ENCODE measurements at regions not wholly inside any gene's neighbourhood (a gene's known extent, or its start where the extent isn't known, plus 50 kb on each side); places are given as distances from the start of the nearest gene placed in this dataset.
"Not testable (repeated sequence)": the region's sequence is repeated elsewhere in the genome, so short reads cannot be mapped to it uniquely, and the experiment has no call there.

DNA sequence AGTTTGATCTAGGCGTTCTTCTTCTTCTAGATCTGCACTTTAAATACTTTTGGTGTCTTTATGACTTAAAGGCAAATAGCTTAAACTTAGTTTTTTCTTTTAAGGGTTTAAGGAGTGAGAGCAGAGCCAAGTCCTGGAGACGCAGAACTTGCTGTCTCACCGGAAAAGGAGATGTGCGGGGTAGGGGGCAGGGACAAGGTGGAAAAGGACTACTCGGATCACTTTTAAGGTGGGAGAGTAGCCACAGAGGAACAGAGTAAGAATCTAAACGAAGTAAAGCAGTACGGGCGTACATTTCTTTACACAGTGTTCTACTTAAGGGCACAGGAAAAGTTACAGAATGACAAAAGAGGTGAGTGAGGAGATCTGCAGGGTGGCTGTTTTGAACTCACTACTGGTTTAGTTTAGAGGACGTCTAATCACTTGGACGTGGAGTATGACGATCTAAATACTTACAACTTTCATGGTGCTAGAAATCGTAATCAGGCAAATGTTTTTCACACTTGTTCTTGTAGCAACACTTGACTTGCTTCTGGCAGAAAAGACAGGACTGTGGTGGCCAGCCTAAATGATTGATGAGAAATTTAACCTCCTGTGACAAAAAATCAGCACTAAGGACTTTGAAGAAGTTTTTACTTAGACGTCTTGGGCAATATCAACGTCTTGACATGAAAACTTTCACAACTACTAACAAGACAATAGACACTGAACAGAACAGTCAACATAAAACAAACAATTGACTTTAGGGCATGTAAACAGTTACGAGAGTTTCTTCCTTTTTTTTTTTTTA, 127.0 kb downstream of the ART5 start:
- not testable (repeated sequence) for DNase-seq (ENCODE audit: low spot score)

- DNase-seq (ENCODE audit: low spot score) = not testable (repeated sequence)
Measured at GRCh38 chr11:3513311-3513710, 128.5 kb downstream of the ART5 start.

- DNase-seq (ENCODE audit: low spot score) = not testable (repeated sequence)
Measured at GRCh38 chr11:3512751-3513150, 129.0 kb downstream of the ART5 start.

DNA sequence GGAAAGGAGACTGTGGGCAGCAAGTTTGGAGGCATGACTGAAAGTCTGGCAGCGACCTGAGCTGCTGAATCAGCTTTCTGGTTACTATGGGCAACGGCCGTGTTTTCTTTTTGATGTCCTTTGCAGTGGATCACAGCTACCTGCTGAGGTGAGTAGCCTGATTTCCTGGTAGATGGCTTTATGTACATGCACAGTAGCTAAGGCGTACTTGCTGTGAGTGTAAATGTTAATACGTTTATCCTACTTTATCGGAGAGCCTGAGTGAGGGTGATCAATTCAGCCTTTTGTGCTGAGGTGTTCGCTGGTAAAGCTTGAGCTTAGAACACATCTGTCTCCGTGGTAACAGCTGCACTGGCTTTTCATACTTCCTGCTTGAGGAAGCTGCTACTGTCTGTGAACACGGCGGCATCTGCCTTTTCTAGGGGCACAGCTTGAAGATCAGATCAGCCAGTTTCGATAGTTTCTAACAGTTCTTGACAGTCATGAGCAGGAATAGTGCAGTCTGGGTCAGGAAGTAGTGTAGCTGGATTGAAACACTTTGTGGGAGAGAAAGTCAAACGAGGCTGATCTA, 129.6 kb downstream of the ART5 start:
- DNase-seq (ENCODE audit: low spot score) = not testable (repeated sequence)

DNA sequence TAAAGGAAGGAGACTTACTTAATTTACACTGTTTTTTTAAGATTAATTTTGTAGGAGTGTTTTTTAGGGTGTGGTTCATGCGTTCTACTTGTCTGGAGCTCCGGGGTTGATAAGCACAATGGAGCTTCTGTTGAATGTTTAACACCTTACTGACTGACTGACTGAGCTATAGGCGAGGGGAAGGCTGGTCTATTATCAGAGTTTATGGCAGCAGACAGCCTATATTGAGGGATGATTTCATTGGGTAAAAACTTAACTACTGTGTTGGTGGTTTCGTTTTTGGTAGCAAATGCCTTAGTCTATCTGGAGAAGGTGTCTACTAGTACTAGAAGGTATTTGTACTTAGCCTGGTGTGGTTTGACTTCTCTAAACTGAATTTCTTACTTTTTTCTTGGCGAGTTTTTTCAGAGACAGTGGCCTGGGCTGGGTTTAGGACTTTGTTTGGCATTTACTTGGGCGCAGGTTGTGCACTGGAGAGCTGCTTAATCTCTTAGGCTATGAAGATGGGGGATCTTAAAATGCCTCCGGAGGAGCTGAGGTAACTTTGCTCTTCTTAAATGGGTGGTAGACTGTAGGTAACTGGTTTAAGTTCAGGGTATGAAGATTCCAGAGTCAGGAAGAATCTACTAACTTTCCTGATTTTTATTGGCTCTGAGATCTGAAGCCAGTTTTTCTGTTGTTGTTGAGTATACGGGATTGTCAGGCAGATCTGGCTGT, 130.2 kb downstream of the ART5 start:
- DNase-seq (ENCODE audit: low spot score) = not testable (repeated sequence)

GRCh38 chr11:3509563-3509962, 130.6 kb upstream of the ZNF195 start:
- DNase-seq (ENCODE audit: low spot score) = not testable (repeated sequence)

DNA sequence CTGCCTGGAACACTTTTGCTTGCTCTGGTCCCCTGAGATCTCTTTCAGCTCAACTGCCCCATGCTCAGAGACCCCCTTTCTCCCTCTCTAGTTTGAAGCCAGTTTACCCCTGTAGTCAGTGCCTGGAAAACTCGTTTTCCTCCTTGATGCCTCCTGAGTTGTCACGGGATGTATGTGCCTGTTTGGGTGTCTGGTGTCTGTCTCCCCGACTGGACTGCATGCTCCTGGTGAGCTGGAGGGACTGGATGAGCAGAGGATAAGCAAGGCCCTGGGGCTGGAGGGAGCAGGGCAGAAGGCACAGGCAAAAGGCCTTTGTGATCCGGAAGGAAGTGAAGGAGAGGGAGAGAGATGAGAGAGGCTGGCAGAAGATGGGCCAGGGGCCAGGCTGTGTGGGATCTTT, 120.3 kb upstream of the ZNF195 start:
- not testable (repeated sequence) for DNase-seq (ENCODE audit: low spot score)

- not testable (repeated sequence) for DNase-seq (ENCODE audit: low spot score)
Measured at GRCh38 chr11:3498356-3498755, 119.4 kb upstream of the ZNF195 start.

DNA sequence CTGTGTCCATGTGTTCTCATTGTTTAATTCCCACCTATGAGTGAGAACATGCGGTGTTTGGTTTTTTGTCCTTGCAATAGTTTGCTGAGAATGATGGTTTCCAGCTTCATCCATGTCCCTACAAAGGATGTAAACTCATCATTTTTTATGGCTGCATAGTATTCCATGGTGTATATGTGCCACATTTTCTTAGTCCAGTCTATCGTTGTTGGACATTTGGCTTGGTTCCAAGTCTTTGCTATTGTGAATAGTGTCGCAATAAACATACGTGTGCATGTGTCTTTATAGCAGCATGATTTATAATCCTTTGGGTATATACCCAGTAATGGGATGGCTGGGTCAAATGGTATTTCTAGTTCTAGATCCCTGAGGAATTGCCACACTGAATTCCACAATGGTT, 114.2 kb upstream of the ZNF195 start:
- DNase-seq (ENCODE audit: low spot score) = not testable (repeated sequence)

- DNase-seq (ENCODE audit: low spot score) = not testable (repeated sequence)
Measured at GRCh38 chr11:3488003-3488402, 109.1 kb upstream of the ZNF195 start.

DNA sequence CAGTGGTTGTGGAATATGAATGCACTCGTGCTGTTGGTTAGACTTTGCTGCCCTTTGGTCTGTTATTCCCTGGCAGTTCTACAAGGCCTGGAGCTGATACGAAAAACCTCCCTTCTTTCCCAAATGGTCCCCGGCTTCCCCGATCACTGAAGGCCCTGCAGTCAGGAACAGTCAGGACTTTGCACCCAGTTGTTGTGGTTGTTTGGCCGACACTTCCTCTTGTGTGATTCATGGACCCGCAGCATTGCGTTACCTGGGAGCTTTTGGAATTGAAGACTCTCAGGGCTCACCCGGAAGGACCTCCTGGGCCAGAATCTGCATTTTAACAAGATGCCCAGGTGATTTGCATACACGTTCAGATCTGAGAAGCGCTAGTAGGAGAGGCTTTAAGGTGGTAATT, 106.8 kb upstream of the ZNF195 start:
- DNase-seq (ENCODE audit: low spot score) = not testable (repeated sequence)

- DNase-seq (ENCODE audit: low spot score) = not testable (repeated sequence)
Measured at GRCh38 chr11:3476937-3477885, 98.3 kb upstream of the ZNF195 start.

DNA sequence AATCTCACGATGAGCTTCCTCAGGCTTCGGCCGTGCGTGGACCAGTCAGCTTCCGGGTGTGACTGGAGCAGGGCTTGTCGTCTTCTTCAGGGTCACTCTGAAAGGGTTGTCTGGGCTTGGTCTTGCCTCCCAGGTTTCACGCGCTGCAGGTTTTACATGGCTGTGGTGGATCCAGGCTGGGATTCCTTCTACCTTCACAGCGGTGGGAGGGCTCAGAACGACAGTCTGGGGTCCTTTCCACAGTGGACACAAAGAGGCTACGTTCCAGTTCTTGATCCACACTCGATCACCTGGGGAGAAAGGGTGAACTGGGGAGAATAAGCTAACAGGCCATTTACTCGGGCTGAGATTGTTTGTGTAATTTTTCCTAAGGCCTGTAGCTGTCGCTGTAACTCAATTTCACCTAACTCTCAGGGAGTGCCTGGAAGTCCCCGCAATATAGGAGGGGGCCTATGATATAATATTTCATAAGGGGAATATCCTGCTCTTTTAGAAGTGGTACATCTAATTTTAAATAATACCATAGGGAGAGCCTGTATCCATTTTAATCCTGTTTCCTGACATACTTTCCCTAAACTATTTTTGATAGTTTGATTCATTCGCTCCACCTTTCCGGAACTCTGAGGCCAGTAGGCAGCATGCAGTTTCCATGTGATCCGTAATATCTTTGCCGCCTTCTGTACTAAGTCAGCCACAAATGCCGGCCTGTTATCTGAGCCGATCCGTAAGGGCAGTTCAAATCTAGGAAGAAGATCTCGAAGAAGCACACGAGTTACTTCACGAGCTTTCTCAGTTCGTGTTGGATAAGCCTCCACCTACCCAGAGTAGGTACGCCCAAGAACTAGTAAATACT, 97.4 kb upstream of the ZNF195 start:
- not testable (repeated sequence) for DNase-seq (ENCODE audit: low spot score)

- DNase-seq (ENCODE audit: low spot score) = not testable (repeated sequence)
Measured at GRCh38 chr11:3468963-3469362, 90.0 kb upstream of the ZNF195 start.

GRCh38 chr11:3467599-3467998, 88.7 kb upstream of the ZNF195 start:
- not testable (repeated sequence) for DNase-seq (ENCODE audit: low spot score)

DNA sequence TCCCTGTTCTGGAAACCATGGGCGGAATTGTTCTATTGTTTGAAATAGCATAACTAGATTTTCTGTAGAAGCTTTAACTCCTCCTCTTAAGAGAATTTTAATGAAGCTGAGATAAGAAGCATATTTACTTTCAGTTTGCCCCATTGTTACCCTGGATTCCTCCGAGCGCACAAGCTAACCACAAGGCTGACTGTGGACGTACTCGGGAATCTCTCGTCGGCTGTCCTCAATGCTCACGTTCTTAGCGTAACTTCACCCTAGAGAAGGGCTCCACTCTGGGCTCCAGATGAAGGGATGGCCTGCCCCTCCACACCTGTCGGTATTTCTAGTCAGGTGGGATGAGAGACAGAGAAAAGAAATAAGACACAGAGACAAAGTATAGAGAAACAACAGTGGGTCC, 76.7 kb upstream of the ZNF195 start:
- not testable (repeated sequence) for DNase-seq (ENCODE audit: low spot score)

DNA sequence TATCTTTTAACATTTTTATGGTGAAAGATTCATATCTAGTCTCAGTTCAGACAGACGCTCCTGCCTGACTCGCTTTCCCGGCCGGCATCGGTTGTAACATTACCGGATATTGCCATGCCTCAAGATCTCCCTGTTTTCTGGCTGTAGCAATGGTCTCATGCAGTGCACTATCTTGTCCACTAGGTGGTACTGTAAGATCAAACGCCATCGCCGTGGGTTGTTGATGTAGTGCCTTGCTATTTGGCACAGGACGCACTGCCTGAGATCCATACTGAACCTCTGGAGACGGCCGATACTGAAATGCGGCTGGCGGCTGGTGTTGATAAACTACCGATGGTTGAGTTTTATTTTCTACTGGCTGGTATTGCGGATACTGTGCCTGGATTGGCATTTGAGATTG, 75.9 kb upstream of the ZNF195 start:
- DNase-seq (ENCODE audit: low spot score) = peak; percentile 42

DNA sequence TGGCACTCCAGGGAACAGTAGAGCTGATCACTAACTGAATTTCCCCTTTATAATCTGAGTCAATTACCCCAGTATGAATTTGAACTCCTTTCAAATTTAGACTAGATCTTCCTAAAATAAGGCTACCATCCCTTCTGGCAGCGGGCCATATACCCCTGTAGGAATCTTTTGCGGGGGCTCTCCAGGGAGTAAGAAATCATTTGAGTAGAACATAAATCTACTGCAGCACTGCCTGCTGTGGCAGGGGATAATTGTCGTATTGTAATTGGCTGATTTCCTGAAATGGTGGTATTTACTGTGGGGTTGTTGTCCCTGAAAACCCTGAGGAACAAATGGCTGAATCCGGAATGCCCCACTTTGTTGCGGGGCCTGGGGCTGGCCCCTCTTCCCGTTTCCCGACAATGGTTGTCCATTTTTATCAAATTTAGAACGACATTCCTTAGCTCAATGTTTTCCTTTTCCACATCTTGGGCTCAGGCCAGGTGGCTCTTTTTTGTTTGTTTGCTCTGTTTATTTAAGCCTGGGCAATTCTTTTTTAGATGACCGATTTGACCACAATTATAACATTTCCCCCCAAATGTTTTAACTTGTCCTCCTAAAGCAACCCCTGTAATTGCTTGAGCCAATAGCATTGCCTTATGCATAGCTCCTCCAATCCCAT, 74.8 kb upstream of the ZNF195 start:
- DNase-seq (ENCODE audit: low spot score) = not testable (repeated sequence)

DNA sequence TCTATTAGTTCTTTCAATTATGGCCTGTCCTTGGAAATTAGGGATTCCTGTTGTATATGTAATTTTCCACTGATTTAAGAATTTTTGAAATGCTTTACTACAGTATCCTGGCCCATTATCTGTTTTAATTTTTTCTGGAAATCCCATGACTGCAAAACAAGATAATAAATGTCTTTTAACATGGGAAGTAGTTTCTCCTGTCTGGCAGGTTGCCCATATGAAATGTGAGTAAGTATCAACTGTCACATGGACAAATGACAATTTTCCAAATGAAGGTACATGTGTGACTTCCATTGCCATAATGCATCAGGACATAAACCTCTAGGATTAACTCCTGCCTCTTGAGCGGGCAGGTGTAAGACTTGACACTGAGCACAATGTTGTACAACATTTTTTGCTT, 71.9 kb upstream of the ZNF195 start:
- not testable (repeated sequence) for DNase-seq (ENCODE audit: low spot score)

GRCh38 chr11:3445535-3445934, 66.6 kb upstream of the ZNF195 start:
- DNase-seq (ENCODE audit: low spot score) = not testable (repeated sequence)
